Esophagus muscularis mucosa (tissue), 4 donors: ENCODE measurements at regions not wholly inside any gene's neighbourhood (a gene's known extent, or its start where the extent isn't known, plus 50 kb on each side); places are given as distances from the start of the nearest gene placed in this dataset.

Source experiments
- DNase-seq: peaks from one replicate; pipeline ENCODE4 v3.0.0-alpha.2; 2017; ENCODE audit errors: extremely low spot score
- H3K27ac ChIP-seq, 4 donors: fragments of 200-600 bp; sonication (generic); replicated peaks in 1 of 4; 1 replicate in 3 of 4; 2 replicates in 1 of 4; pipeline ENCODE4 v1.5.1; 2016 to 2019; ENCODE audit warnings: mild to moderate bottlenecking in 1 of 4
- H3K27me3 ChIP-seq, 4 donors: fragments of 200-600 bp; sonication (generic); one replicate each; pipeline versions ENCODE4 v1.5.1 to v1.6.0; 2016 to 2019
- H3K36me3 ChIP-seq, 4 donors: fragments of 200-600 bp; sonication (generic); one replicate each; pipeline ENCODE4 v1.5.1; 2016 to 2019
- H3K4me1 ChIP-seq, 4 donors: fragments of 200-600 bp; sonication (generic); one replicate each; pipeline ENCODE4 v1.5.1; 2016 to 2019
- H3K4me3 ChIP-seq, 4 donors: fragments of 200-600 bp; sonication (generic); 1 replicate in 2 of 4; 2 replicates in 2 of 4; pipeline ENCODE4 v1.5.1; 2016 to 2019; ENCODE audit warnings: mild to moderate bottlenecking in 4 of 4, moderate library complexity in 1 of 4
- H3K9me3 ChIP-seq, 4 donors: fragments of 200-600 bp; sonication (generic); 1 replicate in 3 of 4; 2 replicates in 1 of 4; pipeline ENCODE4 v1.5.1; 2016 to 2019
- EP300 ChIP-seq: sonication (generic); formaldehyde crosslinking; IDR thresholded peaks from one replicate; pipeline ENCODE4 v1.6.1; 2017; ENCODE audit warnings: antibody characterized with exemption
- POLR2A ChIP-seq: fragments of 450-650 bp; IDR thresholded peaks from one replicate; pipeline ENCODE4 v1.6.1; 2017; ENCODE audit warnings: antibody characterized with exemption, moderate library complexity, mild to moderate bottlenecking, low read depth
- POLR2AphosphoS5 ChIP-seq, 2 donors: sonication (generic); formaldehyde crosslinking; IDR thresholded peaks; one replicate each; pipeline ENCODE4 v1.6.1; 2017; ENCODE audit warnings: antibody characterized with exemption in 2 of 2
- WGBS: methylation state at CpG from one replicate; pipeline ENCODE4 v1.1.5; 2018; 5-methylcytosine and 5-hydroxymethylcytosine counted together
- intact Hi-C: fragments of 100-400 bp; cut with DNase I; formaldehyde crosslinking; loops from one replicate; pipeline ENCODE4 v1.15.1; 2023
- TF ChIP-seq, protein P1 (sequence below), 3 experiments: fragments of 200-600 bp in 2 of 3; fragments of 450-650 bp in 1 of 3; sonication (generic) in 2 of 3; IDR thresholded peaks; one replicate each; pipeline ENCODE4 v1.5.1; 2017 to 2019; ENCODE audit warnings: antibody characterized with exemption in 3 of 3, mild to moderate bottlenecking in 2 of 3, moderate library complexity in 1 of 3

DNA sequence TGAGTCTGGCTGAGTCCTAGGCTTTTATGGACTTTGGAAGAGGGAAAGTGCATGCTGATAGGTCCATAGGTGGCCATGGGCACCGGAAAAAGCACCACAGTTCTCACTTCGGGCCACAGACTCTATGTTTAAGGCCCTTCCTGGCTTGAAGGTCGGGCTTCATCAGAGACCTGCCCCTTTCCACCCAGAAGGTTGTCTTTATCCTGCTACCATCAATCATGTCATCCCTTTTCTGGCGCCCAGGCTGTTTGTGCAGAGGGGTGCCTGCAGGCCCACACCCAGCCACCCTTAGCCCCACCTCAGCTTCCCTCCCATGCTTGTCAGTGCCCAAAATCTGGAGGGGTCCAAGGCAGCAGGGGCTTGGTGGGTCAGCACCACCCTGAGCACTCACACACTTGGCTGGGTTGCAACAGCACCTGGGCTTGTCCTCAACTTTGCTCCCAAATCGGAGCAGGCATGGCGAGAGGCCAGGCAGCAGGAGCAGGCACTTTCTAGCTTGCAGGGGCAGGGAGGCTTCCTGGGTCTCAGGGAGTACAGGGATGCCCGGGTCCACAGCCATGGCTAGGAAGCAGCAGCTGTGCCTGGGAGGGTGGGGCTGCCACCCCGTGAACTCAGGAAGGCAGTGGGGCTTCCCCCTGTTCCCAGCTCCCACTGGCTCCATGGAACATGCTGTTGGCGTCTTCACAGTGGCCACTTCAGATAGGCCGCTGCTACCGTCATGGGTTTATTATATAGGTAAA, 63.8 kb upstream of the TOM1L1 start:
- intact Hi-C loops, result no loop called here
- Histone ChIP-seq H3K4me3 (no peak overlapping the region), H3K27me3 (no peaks in the 10 kb centered on the region), H3K9me3 (no peaks in the 10 kb centered on the region), H3K36me3 (no peaks in the 10 kb centered on the region), H3K4me1 (no peaks in the 10 kb centered on the region), H3K27ac (no peak overlapping the region)
- no peak for DNase-seq
- no peak for TF ChIP-seq POLR2A
- TF ChIP-seq, protein P1, sequence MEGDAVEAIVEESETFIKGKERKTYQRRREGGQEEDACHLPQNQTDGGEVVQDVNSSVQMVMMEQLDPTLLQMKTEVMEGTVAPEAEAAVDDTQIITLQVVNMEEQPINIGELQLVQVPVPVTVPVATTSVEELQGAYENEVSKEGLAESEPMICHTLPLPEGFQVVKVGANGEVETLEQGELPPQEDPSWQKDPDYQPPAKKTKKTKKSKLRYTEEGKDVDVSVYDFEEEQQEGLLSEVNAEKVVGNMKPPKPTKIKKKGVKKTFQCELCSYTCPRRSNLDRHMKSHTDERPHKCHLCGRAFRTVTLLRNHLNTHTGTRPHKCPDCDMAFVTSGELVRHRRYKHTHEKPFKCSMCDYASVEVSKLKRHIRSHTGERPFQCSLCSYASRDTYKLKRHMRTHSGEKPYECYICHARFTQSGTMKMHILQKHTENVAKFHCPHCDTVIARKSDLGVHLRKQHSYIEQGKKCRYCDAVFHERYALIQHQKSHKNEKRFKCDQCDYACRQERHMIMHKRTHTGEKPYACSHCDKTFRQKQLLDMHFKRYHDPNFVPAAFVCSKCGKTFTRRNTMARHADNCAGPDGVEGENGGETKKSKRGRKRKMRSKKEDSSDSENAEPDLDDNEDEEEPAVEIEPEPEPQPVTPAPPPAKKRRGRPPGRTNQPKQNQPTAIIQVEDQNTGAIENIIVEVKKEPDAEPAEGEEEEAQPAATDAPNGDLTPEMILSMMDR (IDR thresholded peaks at IDR 0.05), result no peak
- no peak for TF ChIP-seq POLR2AphosphoS5 (IDR thresholded peaks at IDR 0.05)
- no peak for TF ChIP-seq EP300
- WGBS, result 90% methylated on average over 7 of the region's 11 CpGs

DNA sequence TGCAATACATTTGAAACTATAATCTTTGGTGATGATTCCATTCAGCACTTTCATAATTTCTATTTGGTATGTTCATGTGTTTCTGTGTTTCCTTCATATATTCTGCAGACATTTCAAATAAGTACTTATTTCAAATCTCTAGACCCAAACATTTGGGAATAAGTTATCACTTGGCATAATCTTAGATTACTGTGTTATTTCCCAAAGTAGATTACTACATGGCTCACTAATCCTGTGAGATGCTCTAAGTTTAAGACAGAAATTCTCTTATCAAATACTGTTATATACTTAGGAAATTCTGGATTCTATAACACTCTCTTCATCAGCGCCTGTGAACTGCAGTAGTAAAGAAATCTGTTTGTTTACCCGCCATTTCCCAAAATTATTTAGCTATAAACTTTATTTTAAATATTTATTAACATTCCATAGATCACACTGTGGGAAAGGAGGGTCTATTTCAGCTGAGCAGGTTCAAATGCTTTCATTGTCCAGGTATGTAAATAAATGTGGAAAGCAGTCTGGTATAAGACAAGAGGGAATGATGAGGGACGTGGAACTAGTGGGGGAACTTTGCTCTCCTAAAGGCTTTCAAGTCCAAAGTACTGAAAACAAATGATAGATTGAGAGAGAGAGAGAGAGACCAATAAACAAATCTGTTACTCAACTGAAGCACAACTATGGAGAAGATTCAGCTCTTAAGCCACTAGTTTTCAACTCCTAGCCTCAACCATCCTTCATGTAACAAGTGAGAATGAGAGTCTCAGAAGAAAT, 61.8 kb upstream of the TOM1L1 start:
- TF ChIP-seq POLR2AphosphoS5 (IDR thresholded peaks at IDR 0.05), result no peak
- TF ChIP-seq EP300, result no peak
- TF ChIP-seq, protein P1 (IDR thresholded peaks at IDR 0.05), result no peak
- no peak for TF ChIP-seq POLR2A
- DNase-seq, result no peak
- Histone ChIP-seq H3K27ac (no peak overlapping the region), H3K27me3 (no peaks in the 10 kb centered on the region), H3K9me3 (no peaks in the 10 kb centered on the region), H3K4me3 (no peak overlapping the region), H3K4me1 (no peaks in the 10 kb centered on the region), H3K36me3 (no peaks in the 10 kb centered on the region)
- 71% methylated on average over 3 of the region's 3 CpGs for whole genome bisulfite sequencing
- intact Hi-C loops, result no loop called here

DNA sequence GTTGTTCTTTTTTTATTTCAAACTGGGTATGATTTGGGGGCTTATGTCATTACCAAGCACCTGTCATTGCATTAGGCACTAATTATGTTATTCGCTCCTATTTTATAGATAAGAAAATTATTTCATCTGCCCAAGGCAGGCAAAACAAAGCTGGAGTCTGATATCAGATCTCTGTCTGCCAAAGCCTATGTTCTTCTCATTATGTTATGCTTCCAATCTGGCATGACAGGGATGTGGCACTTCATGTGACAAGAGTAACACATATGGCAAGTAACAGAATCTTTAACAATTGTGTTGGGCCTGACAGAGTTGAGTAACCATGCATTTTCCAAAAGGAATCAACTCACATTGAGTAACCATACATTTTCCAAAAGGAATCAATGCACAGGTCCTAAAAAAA, 61.2 kb upstream of the TOM1L1 start:
- Histone ChIP-seq H3K36me3 (no peaks in the 10 kb centered on the region), H3K4me3 (no peak overlapping the region), H3K27me3 (no peaks in the 10 kb centered on the region), H3K27ac (no peak overlapping the region), H3K9me3 (no peaks in the 10 kb centered on the region), H3K4me1 (no peaks in the 10 kb centered on the region)
- no peak for TF ChIP-seq EP300
- TF ChIP-seq, protein P1 (IDR thresholded peaks at IDR 0.05), result no peak
- TF ChIP-seq POLR2A, result no peak
- TF ChIP-seq POLR2AphosphoS5 (IDR thresholded peaks at IDR 0.05), result no peak
- DNase-seq, result no peak
- intact Hi-C loops, result no loop called here
- WGBS, result 85% methylated on average over 1 of the region's 1 CpG

DNA sequence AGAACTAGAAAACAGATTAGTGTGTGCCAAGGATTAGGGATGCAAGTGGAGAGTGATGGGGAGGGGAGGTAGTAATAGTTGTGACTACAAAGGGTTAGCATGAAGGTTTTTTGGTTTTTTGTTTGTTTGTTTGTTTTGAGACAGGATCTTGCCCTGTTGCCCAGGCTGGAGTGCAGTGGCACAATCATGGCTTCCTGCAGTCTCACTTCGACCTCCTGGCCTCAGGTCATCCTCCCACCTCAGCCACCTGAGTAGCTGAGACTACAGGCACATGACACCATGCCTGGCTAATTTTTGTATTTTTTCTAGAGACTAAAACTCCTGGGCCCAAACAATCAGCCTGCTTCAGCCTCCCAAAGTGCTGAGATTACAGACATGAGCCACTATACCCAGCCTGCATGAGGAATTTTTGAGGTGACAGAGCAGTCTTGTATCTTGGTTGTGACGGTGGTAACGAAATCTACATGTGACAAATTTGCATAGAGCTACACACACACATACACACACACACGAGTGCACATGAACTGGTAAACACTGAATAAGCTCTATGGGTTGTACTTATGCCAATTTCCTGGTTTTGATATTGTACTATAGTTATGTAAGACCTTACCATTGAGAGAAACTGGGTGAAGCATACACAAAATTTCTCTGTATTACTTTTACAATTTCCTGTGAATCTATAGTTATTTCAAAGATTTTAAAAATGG, 59.6 kb upstream of the TOM1L1 start:
- H3K27ac ChIP-seq, result no peak overlapping the region
- H3K9me3 ChIP-seq, result no peaks in the 10 kb centered on the region
- no peaks in the 10 kb centered on the region for H3K4me1 ChIP-seq
- H3K4me3 ChIP-seq, result no peak overlapping the region
- intact Hi-C loops, result no loop called here
- H3K36me3 ChIP-seq, result no peaks in the 10 kb centered on the region
- TF ChIP-seq EP300 (no peak), POLR2AphosphoS5 (IDR thresholded peaks at IDR 0.05) (no peak), POLR2A (no peak)
- TF ChIP-seq, protein P1 (IDR thresholded peaks at IDR 0.05), result no peak
- H3K27me3 ChIP-seq, result no peaks in the 10 kb centered on the region
- 70% methylated on average over 4 of the region's 4 CpGs for WGBS
- no peak for DNase-seq
